ENCODE measurements at regions not wholly inside any gene's neighbourhood (a gene's known extent, or its start where the extent isn't known, plus 50 kb on each side); places are given as distances from the start of the nearest gene placed in this dataset.

DNA sequence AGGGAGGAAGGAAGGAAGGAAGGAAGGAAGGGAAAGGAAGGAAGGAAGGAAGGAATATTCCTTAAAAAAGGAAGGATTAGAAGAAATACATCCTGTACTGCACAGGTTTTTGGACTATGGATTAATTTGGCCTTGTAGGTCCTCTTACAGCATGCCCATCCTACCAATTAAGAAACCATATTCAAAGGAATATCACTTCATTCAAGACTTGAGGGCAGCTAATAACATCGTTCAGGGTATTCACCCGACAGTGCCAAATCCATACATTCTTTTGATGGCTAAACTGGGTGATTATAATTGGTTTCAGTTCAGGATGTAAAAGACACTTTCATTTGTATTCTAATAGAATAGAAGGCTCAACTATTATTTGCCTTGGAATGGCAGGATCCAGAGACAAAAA is 410.3 kb downstream of the PLOD2 start:
- intact Hi-C loops (cut with micrococcal nuclease; ENCODE audit: unreplicated experiment): no loop called here
- Histone ChIP-seq H3K79me2 (ENCODE audit: low read depth) (no peaks in the 10 kb centered on the region), H3K4me2 (no peak overlapping the region), H3K4me3 (no peak overlapping the region), H3F3A (ENCODE audit: insufficient read depth, low read depth) (no peaks in the 10 kb centered on the region), H4K20me1 (ENCODE audit: insufficient read depth) (no peaks in the 10 kb centered on the region), H3K9me2 (ENCODE audit: insufficient read depth) (no peaks in the 10 kb centered on the region), H3K27ac (no peak overlapping the region), H3K4me1 (replicated peaks; ENCODE audit: insufficient read depth) (no peaks in the 10 kb centered on the region), H3K27me3 (ENCODE audit: insufficient read depth, low read depth) (no peaks in the 10 kb centered on the region), H3K36me3 (ENCODE audit: low read depth) (no peaks in the 10 kb centered on the region), H3K9me3 (ENCODE audit: insufficient read depth, low read depth) (no peaks in the 10 kb centered on the region), H2AFZ (no peak overlapping the region)
- TF ChIP-seq CTCF (conservative IDR thresholded peaks at IDR 0.05) (no peak), EZH2 (IDR thresholded peaks at IDR 0.05; ENCODE audit: low read depth) (no peak)
- BruUV-seq (replicated peaks): no TSS peak
- ChIA-PET POLR2A (ENCODE audit: unreplicated experiment) (no interaction called here), CTCF (no interaction called here)
- DNase-seq: no peak

DNA sequence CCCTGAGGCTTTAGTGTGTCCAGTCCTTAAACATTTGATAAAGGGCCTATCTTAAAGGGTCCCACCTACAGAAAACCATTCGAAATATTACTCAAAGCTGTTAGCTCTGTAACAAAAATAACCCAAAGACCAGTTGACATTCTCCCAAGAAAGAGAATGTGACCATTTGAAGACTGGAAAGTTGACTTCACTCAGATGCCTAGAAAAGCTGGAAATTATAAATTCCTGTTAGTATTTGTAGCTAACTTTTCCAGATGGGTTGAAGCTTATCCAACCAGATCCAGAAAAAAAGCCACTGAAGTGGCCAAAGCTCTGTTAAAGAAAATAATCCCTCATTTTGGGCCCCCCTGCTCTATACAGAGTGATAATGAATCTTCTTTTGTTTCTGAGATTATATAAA is 408.4 kb downstream of the PLOD2 start:
- Histone ChIP-seq H4K20me1 (ENCODE audit: insufficient read depth) (no peaks in the 10 kb centered on the region), H3K27me3 (ENCODE audit: insufficient read depth, low read depth) (no peaks in the 10 kb centered on the region), H3K4me2 (no peak overlapping the region), H3K9me3 (ENCODE audit: insufficient read depth, low read depth) (no peaks in the 10 kb centered on the region), H3K79me2 (ENCODE audit: low read depth) (no peaks in the 10 kb centered on the region), H2AFZ (no peak overlapping the region), H3K4me3 (no peak overlapping the region), H3K36me3 (ENCODE audit: low read depth) (no peaks in the 10 kb centered on the region), H3K27ac (no peak overlapping the region), H3K9me2 (ENCODE audit: insufficient read depth) (no peaks in the 10 kb centered on the region), H3K4me1 (replicated peaks; ENCODE audit: insufficient read depth) (no peaks in the 10 kb centered on the region), H3F3A (ENCODE audit: insufficient read depth, low read depth) (no peaks in the 10 kb centered on the region)
- DNase-seq: no peak
- ChIA-PET CTCF (no interaction called here), POLR2A (ENCODE audit: unreplicated experiment) (no interaction called here)
- intact Hi-C loops (cut with micrococcal nuclease; ENCODE audit: unreplicated experiment): no loop called here
- TF ChIP-seq EZH2 (IDR thresholded peaks at IDR 0.05; ENCODE audit: low read depth) (no peak), CTCF (conservative IDR thresholded peaks at IDR 0.05) (no peak)
- no TSS peak for BruUV-seq (replicated peaks)

GRCh38 chr3:145754605-145755289 is 406.2 kb downstream of the PLOD2 start:
- CTCF ChIA-PET: no interaction called here
- BruUV-seq (replicated peaks): no TSS peak

More at GRCh38 chr3:145754605-145755289, 406.2 kb downstream of the PLOD2 start:
- H3K9me3 ChIP-seq (ENCODE audit: insufficient read depth, low read depth): no peaks in the 10 kb centered on the region
- no peak overlapping the region for H3K4me2 ChIP-seq
- POLR2A ChIA-PET (ENCODE audit: unreplicated experiment): no interaction called here
- H3K27me3 ChIP-seq (ENCODE audit: insufficient read depth, low read depth): no peaks in the 10 kb centered on the region
- H3K79me2 ChIP-seq (ENCODE audit: low read depth): no peaks in the 10 kb centered on the region
- H3K4me1 ChIP-seq (replicated peaks; ENCODE audit: insufficient read depth): no peaks in the 10 kb centered on the region
- H3K27ac ChIP-seq: no peak overlapping the region
- H3F3A ChIP-seq (ENCODE audit: insufficient read depth, low read depth): no peaks in the 10 kb centered on the region
- H3K36me3 ChIP-seq (ENCODE audit: low read depth): no peaks in the 10 kb centered on the region
- no peak for DNase-seq
- H2AFZ ChIP-seq: no peak overlapping the region
- intact Hi-C loops (cut with micrococcal nuclease; ENCODE audit: unreplicated experiment): no loop called here
- H4K20me1 ChIP-seq (ENCODE audit: insufficient read depth): no peaks in the 10 kb centered on the region
- no peaks in the 10 kb centered on the region for H3K9me2 ChIP-seq (ENCODE audit: insufficient read depth)
- H3K4me3 ChIP-seq: no peak overlapping the region
- no peak for TF ChIP-seq CTCF (conservative IDR thresholded peaks at IDR 0.05)
- no peak for TF ChIP-seq EZH2 (IDR thresholded peaks at IDR 0.05; ENCODE audit: low read depth)

Measured in PC-9 (cell line).